ENCODE measurements at regions not wholly inside any gene's neighbourhood (a gene's known extent, or its start where the extent isn't known, plus 50 kb on each side); places are given as distances from the start of the nearest gene placed in this dataset.

DNA sequence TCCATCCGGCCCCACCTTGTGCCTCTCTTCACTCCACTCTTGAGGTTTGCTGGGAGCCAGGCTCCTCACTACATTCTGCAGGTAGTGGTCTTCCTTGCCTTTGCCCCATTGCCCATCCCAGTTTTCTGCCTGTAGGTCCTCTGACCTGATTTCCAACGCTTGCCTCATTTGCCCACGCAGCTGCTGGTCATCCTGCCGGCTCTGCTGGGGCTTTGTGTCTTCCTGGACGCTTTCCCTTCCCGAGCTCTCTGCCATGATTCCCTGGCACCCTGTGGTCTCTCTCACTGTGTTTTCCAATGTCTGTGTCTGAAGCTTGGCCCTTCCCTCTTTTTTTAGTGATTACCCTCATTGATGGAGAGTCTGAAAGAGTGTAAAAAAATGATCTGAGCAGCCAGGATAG lies 451.6 kb downstream of the UTRN start:
- DNase-seq = no peak

DNA sequence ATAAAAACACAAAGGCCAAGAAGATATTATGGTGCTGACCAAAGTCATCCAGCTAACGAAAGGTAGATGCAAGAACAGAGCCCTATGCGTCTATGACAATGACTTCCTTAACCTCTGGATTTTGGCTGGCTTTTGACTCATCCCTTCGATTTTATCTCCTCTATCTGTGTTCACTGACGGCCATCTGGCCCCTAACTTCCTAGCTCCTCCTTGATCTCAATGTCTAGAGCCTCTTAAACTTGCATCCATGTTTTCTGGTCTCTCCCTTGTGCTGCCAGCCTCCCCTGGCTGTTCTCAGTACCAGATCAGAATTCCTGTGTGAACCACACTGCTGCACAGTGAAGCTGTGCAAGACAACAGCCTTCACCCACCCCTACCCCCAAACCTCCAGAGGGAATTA lies 452.9 kb downstream of the UTRN start:
- no peak for DNase-seq

DNA sequence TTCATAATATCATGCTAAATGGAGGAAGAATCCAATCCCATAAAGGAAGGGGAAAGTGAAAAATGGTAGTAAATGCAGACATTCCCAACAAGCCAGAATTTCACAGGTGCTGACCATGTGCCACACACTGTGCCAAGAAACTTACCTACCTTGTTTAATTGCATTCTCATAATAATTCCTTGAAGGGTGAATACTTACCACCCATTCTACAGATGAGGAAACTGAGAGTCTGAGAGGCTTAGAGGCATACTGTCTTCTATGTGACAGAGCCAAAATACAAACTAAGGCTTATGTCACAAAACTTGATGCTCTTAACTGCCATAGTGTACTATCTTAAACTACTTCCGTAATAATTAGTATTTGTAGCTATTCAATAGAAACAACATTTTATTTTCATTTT lies 454.7 kb downstream of the UTRN start:
- DNase-seq = no peak

DNA sequence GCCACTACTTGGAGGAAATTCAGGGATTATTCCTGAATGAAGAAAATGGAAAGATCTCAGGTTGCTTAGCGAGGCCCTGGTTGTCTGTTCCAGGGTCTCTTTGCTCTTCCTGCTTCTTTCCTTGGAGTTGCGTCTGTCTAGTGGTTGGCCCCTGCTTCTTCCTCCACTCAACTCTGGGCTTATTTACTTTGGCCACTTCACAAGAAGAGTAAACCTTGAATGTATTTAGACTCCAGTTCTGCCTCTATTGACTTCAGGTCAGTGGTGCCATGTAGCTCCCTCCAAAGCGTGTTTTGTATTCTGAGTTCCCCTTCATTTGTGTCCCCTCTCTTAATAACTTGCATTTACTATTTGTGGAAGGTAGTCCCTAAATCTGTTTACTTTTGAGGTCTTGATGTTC lies 456.5 kb downstream of the UTRN start:
- no peak for DNase-seq

DNA sequence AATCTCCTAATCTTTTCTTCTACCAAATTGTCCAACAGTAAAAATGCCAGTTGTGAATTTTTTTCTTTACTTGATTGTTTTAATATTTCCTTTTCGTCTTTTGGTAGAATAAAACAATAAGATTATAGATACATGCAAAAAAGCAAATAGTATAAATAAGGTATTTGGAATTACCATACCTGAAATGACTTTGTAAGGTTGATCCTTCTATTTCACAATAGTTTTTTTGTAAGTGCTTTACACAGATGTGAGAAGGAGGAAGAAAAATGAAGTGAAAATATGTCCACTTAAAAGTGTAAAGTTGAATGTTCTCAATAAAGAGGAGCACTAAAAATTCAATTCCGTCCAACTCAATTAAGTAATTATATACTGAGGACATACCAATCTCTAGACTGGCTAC lies 457.6 kb downstream of the UTRN start:
- DNase-seq = no peak

DNA sequence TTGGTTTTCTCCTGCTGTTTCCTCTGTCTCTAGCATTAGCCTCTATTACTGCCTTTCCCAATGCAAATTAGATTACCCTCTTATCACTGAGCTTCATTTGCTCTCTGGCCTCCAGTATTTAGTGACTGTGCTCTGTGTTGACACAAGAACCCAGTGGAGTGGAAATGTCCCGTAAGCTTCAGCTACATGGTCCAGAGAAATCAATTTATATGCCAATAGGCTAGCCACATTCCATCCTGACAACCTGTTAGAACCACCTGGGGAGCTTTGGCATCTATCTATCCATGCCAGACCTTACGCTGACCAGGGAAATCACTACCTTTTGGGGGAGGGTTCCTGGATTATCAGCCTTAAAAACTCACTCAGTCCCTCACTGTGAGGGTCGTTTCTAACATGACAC lies 459.6 kb downstream of the UTRN start:
- no peak for DNase-seq

DNA sequence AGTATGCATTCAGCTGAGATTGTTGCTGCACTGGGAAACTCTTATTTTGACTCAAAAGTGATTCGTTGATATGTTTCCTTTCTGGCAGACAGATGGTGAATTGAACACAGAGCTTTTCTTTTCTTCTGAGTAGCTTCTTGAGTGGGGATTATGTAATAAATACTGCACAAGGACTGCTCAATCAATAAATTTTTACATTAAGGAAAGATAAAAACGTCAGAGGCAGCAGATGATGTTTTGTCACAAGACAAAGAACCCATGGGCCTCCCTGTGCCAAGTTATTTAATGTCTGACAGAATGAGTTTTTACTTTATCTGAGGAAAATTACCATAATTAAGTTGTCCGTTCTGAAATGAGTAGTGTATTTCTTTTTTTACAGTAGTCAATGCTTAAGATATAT lies 460.3 kb downstream of the UTRN start:
- DNase-seq = no peak

DNA sequence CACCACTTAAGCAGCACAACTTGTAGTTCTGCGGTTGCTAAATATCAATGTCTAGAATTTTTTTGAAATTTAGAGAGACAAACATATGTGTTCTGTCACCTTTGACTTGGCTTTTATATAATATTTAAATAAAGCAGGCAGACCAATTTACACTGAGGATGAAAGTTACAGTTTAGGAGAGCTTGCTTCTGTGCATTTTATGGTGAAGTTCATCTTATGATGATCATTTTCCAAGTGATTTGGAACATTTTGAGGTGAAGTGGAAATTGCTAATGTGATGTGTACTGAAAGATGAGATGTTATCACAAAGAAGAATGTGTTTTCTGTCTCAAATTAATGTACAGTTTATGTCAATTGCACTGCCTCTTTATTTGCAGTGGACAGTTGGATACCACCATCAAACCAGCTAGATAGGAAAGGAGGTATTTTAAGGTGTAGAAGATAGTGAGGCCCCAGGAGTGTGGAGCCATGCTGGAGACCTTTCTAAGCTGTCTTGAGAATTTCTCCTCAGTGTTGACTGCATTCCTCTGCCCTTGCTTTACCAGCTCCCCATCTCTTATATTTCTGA lies 461.9 kb downstream of the UTRN start:
- no peak for DNase-seq

DNA sequence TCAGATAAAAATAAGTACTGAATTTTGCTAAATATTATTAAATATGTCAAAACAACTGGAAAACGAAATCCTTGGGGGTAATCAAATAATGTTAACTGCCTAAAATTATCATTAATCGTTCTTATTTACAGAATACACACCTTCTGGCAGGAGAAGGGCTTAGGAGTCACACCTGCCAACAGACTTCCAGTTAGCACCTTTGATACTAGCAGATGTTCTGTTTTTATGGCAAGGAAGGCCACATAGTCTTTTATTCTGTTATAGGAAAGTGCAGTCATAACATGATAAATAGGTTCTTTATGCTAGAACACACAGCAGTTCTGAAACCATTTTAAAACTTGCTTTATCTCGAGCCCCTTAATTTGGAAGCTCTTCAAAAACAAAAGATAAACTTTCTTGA lies 464.1 kb downstream of the UTRN start:
- DNase-seq = no peak

DNA sequence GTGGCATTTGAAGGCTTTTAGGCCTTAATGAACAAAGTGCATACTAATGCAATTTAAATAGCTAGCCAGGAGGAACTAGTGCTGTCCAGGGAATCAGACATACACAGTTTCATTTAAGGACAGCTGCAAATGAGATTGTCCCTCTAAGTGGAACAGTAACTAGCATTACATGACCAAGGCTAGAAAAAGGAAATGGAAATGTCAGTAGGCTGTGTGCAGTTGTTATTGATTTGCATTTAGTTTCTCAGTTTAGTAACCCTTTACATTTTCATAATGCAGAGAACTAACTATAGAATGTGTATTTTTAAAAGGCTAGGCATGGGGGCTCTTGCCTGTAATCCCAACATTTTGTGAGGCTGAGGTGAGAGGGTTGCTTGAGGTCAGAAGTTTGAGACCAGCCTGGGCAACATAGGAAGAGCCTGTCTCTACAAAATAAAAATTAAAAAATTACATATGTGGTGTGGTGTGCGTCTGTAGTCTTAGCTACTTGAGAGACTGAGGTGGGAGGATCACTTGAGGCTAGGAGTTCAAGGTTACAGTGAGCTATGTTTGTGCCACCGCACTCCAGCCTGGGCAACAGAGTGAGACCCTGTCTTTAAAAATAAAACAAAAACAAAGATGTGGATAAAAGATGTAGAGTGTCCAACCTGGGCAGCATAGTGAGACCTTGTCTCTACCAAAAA lies 468.0 kb downstream of the UTRN start:
- no peak for DNase-seq

DNA sequence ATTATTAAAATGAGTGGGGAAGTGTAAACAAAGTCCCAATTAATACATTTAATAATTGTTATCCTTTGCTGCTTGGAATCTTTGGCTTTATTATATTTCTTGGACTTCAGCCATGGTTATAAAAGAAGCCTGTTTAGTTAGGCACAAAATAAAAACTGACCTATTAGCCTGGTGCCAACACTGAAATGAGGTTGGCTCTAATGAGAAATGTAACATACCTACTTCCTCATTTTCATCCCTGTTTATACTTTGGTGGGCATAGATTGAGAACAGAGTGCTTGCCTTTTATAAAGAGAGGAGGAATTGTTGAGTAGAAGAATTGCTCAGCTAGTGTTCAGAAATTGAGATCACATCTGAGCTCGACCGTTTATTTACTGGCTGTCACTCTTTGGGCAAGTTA lies 471.3 kb downstream of the UTRN start:
- no peak for DNase-seq

DNA sequence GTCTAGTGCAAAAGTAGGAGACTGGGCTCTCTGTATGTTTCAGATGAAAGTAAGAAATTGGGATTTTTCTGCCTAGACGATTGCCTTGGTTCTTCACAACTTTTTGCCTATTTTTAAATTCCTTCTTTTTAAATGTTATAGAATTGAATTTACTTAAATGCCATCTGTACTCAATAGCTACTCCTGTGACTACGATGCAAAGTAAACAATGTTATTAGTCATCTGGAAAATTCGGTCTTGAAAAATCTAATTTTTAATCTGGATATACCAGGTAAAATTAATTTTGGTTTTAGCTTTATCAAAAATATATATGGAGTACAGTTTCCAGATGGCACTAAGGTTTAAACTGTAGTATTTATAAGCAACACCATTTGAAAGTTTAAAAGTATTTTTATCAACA lies 472.2 kb downstream of the UTRN start:
- no peak for DNase-seq

DNA sequence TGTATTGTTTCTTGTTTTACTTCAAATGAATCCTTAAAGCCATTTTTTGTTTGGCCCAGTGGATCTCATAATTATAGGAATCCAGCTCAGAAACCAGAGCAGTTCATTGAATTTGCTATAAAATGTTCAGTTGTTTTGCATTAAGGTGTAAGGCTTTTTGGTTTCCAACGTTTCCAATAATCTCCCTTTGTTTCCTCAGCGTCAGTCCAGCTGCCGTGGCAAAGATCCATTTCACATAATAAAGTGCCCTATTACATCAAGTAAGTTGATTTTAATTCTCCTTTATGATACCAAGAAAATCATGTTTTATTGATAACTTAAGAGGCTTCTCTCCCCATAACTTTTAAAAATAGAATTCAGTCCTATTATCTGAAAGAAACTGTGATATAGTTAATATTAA lies 472.6 kb downstream of the UTRN start:
- no peak for DNase-seq

DNA sequence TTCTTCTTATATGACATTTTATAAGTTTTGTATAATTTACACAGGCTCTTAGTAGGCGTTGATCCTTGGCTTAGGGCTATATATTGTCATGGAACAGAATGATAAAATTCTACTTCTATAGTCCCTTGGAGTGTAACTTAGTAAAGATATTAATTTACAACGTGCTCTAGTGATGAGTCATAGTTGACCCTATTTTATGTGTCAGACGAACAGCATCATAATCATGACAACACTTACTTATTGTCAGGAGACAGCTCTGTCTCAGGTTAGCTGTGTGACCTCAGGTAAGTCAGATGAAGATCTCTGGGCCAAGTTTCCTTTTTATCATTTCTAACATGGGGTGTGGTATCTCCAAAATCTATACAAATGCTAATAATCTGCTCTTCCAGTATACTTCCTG lies 473.5 kb downstream of the UTRN start:
- DNase-seq = no peak

DNA sequence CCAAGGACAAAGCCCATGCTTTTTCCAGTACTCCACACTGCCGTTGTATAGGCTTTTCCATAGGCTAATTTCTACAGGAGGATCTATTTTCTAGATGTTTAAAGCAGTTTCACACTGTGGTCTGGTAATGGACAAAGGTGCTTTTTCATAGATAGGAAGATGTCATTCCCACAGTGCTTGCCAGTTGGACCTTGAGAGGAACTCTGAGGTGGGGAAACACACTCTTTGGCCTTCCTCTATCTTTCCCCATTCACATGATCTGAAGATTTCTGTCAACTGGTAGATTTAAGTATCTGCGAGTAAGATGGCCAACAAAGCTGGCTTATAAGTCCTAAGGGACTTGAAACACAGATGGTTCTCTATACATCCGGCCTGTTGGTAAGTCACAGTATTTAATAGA lies 477.3 kb downstream of the UTRN start:
- DNase-seq = no peak

DNA sequence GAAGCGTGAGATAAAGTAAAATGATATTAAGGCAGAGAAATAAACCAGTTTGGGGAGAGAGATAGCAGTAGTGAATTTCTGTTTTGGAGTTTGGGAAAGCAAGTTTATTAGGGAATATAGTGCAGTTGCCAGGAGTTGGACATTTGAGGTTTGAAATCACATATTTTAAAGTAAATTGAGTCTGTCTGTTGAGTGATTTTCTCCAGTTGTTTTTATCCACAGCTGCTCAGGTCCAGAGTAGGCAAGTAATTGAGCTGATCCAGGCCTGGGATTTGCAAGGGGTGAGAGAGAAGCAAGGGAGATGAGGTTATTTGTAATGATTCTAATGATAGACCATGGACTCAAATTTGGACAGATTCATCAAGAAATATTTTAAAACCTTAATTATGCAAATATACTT lies 481.9 kb downstream of the UTRN start:
- DNase-seq = no peak

DNA sequence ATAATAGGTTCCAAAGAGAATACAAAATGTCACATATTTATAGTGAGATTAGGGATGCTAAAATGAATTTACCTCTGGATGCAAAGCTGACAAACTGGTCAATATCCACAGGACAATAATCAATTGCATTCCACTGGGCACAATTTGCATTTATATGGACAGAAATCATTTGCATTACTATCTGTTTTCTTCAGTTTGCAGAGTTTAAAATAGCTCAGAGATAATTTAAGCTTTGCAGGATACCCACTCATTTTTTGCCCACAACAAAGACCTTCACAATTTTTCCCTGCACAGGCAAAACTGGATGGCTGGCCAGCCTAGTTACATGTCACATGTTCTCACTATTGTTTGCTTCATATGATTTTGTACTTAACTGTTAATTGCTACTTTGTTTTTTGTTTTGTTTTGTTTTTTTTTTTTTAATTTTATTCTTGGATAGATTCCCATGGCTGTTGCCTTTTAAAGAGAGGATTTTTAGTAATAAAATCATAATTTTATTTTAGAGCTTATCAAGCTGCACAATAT lies 483.5 kb downstream of the UTRN start:
- no peak for DNase-seq

DNA sequence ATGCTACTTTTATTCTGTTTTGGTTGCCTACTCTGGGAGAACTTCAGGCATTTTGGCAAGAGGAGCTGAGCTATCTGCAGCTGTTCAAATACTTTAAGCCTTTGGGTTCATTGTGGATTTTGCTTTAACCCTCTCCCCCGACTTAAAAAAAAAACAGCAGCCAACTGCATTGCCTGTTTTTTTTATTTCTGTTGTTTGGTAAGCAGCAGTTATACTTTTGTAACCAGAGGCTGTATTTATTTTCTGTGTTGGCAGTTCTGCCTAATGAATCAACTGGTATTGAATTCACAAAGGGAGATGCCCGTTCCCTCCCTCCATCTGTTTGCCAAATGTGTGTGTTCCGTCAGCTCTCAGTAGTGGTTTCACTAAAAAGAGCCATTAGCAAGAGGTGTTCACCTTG lies 484.0 kb downstream of the UTRN start:
- DNase-seq = no peak

DNA sequence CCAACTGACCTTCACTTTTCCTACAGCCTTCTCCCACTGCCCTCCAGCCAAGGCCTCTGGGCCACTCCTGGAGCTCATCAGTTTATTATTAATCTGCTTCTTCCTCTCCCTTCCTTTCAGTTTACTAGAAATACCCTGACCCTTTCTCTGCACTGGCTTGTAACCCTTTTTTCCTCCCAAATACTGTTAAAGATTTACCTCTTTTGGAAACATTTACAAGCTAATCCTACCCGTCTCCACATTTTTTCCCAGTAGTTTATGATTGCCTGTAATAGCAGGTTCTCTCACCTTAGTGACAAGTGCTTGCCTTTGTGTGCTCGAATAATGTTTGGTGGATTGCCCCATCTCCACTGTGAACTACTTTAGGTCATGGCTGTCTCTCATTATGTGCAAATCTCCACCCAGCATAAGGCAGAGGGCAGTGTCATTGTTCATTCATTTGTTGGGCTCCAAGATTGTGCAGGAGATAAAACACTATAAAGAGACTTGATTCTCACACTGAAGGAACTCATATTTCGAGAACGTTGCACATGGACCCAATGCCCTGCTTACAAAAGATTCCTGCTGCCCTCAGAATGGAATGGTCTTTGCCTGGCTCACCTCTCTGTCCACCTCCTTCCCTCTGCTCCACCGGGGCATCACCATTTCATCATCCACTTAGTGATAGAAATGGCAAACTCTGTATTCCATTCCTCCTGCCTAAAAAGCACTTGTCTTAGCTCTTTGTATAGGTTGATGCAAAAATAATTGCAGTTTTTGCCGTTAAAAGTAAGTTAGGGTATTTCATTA lies 491.1 kb downstream of the UTRN start:
- DNase-seq = no peak

DNA sequence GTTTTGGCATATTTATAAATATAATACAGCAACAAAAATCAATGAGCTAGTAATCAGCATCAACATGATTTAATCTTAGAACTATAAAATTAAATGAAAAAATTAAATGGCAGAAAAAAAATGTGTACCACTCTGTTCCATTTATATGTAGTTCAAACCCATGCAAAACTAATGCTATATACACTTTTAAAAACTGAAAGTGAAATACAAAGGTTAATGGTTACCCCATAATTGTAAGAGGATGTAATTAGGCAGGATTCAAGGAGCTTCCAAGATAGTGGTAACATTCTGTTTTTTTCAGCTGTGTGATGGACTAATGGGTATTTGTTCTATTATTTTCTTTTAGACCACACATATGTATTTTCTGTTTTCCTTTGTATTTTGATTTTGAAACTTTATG lies 492.1 kb downstream of the UTRN start:
- DNase-seq = peak; percentile 16

DNA sequence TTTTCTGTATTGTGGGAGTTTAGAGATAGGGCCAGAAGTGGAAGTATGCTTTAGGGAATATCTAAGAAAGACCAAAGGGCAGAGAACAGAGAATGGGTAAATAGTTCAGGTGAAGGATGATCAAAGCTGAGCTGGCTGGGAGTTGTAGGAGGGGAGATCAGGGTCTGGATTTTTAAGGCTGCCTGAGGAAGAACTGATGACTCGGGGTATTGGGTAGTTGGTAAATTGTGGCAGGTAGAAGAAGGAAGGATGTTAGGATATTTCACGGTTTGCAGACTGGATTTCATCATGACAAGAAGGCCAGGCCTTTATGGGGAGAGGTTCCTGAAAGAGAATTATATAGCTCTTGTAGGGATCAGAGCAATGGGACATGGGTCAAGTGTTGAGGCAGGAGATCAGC lies 492.9 kb downstream of the UTRN start:
- no peak for DNase-seq

DNA sequence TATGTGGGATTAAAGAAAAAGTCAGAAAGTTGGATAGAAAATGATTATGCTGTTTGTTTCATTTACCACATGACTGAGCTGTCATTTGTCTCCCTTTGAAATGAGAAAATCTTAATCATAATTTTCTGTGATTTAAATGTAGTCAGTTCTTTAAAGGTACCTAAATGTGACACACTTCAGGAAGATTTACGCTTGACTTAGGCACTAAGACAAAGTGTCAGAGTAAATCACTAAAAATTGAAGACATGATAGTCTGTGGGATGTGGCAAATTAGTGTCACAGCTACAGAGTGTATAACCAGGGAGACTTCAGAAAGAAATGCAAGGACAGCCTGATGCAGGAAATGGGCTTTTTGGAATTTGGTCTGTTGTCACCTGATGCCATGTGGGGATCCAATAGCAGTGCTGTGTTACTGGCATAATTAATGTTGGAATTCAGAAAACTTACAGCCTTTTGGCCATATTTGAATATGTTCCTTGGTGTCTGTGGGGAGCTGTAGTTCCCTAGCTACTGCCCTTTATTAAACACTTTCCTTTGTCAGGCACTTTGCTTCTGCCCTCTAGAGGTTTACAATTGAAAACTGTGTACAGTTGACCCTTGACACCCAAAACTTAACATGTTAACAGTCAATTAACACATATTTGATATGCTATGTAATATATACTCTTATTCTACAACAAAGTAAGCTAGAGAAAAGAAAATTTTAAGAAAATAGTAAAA lies 493.8 kb downstream of the UTRN start:
- peak; percentile 5 for DNase-seq

DNA sequence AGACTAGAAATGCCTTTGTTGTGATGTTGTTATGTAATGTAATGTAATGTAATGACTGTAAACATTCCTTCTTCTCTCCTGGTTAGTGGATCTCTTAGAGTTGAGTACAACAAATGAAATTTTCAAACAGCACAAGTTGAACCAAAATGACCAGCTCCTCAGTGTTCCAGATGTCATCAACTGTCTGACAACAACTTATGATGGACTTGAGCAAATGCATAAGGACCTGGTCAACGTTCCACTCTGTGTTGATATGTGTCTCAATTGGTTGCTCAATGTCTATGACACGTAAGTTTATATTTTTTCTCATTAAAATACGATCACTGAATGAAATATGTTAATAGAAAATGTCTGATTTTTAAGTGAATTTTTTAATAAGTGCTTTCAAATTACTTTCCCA lies 496.7 kb downstream of the UTRN start:
- no peak for DNase-seq

DNA sequence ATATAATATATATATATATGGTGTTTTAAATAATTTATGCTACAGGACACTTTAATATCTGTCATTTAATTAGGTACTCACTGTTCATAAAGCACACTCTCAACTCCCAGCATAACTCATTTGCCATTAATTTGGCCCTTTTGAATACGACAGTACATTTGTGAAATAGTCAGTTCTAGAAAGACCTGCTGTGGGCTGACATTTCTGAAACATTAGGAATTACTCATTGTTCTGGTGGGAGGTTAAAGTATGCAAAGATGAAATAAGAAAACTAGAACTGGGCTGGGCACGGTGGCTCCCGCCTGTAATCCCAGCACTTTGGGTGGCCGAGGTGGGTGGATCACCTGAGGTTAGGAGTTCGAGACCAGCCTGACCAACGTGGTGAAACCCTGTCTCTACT lies 497.5 kb downstream of the UTRN start:
- DNase-seq = no peak

Measured in inflammatory macrophage treated with lipopolysaccharide for 4 hours (primary cell).